ENCODE measurements at regions not wholly inside any gene's neighbourhood (a gene's known extent, or its start where the extent isn't known, plus 50 kb on each side); places are given as distances from the start of the nearest gene placed in this dataset.

DNA sequence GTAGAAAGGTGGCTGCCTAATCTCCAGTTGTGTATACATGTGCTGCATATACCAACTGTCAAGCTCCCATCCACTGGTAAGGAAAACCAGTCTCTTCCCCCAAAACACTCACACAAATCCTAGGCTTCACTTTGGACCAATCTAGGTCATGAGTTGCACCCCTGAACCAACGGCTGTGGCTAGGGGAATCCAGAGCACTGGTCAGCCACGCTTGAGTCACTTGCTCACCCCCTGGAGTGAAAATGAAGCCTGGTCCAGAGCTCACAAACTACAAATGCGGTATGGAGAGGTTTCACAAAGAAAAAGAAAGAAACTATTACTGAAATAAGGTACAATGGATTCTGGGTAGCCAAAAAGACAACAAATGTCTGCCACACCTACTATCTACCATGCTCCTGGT, 66.1 kb upstream of the NLK start:
- TF ChIP-seq POLR2AphosphoS5 (IDR thresholded peaks at IDR 0.05; ENCODE audit: low read depth, low read length) (no peak), TAF1 (IDR thresholded peaks at IDR 0.05; ENCODE audit: low read depth, low read length) (no peak), POLR2A (IDR thresholded peaks at IDR 0.05; ENCODE audit: low read depth, low read length) (no peak), PAX5 (IDR thresholded peaks at IDR 0.05; ENCODE audit: insufficient read depth, low read length, severe bottlenecking) (no peak), SPI1 (IDR thresholded peaks at IDR 0.05; ENCODE audit: low read depth, low read length) (no peak)
